GM12891 (cell line): ENCODE measurements at regions not wholly inside any gene's neighbourhood (a gene's known extent, or its start where the extent isn't known, plus 50 kb on each side); places are given as distances from the start of the nearest gene placed in this dataset.

Source experiments
- DNase-seq: peaks from one replicate; pipeline ENCODE4 v3.0.0; 2011; ENCODE audit warnings: low spot score; ENCODE audit not compliant: insufficient read length
- FAIRE-seq: peaks from 2 replicates; lab custom pipeline; 2011; peaks lifted over from hg19 to GRCh38; lab: Jason Lieb, UNC
- PAX5 ChIP-seq: IDR thresholded peaks from 2 replicates; pipeline ENCODE4 v1.6.1; 2011; ENCODE audit warnings: low read length, moderate library complexity, mild to moderate bottlenecking; ENCODE audit not compliant: insufficient read depth, severe bottlenecking
- POLR2A ChIP-seq: IDR thresholded peaks from 2 replicates; pipeline ENCODE4 v1.6.1; 2011; ENCODE audit warnings: low read depth, low read length, control low read depth
- POLR2AphosphoS5 ChIP-seq: IDR thresholded peaks from 2 replicates; pipeline ENCODE4 v1.6.1; 2011; ENCODE audit warnings: low read depth, low read length, control low read depth
- POU2F2 ChIP-seq: IDR thresholded peaks from 2 replicates; pipeline ENCODE4 v1.6.1; 2011; ENCODE audit warnings: low read depth, mild to moderate bottlenecking, control low read depth, low read length, moderate library complexity
- SPI1 ChIP-seq: IDR thresholded peaks from 2 replicates; pipeline ENCODE4 v1.6.1; 2011; ENCODE audit warnings: low read depth, low read length, control low read depth
- TAF1 ChIP-seq: IDR thresholded peaks from 2 replicates; pipeline ENCODE4 v1.6.1; 2011; ENCODE audit warnings: low read depth, low read length, control low read depth

GRCh38 chr2:65495251-65495877 is 63.0 kb upstream of the SPRED2 start:
- no peak for FAIRE-seq
- no peak for DNase-seq
- TF ChIP-seq PAX5 (no peak), POU2F2 (no peak), POLR2AphosphoS5 (no peak), TAF1 (no peak), POLR2A (no peak), SPI1 (no peak)

GRCh38 chr2:65494078-65494477 is 61.7 kb upstream of the SPRED2 start:
- FAIRE-seq (no peak), DNase-seq (no peak)

GRCh38 chr2:65491381-65491905 is 59.0 kb upstream of the SPRED2 start:
- no peak for DNase-seq
- TF ChIP-seq POLR2AphosphoS5 (no peak), PAX5 (no peak), SPI1 (no peak), POLR2A (no peak), POU2F2 (no peak), TAF1 (no peak)
- no peak for FAIRE-seq

More at GRCh38 chr2:65494078-65494477, 61.7 kb upstream of the SPRED2 start:
- TF ChIP-seq TAF1: no peak
- TF ChIP-seq POU2F2: no peak
- no peak for TF ChIP-seq PAX5
- TF ChIP-seq POLR2A: no peak
- TF ChIP-seq SPI1: no peak
- TF ChIP-seq POLR2AphosphoS5: no peak

GRCh38 chr2:65490222-65490621 is 57.8 kb upstream of the SPRED2 start:
- TF ChIP-seq TAF1 (no peak), PAX5 (no peak), POU2F2 (no peak), SPI1 (no peak), POLR2A (no peak), POLR2AphosphoS5 (no peak)
- FAIRE-seq (no peak), DNase-seq (no peak)

- FAIRE-seq (no peak), DNase-seq (no peak)
- TF ChIP-seq POLR2AphosphoS5: no peak
- TF ChIP-seq POLR2A: no peak
- no peak for TF ChIP-seq SPI1
- TF ChIP-seq POU2F2: no peak
- TF ChIP-seq PAX5: no peak
- TF ChIP-seq TAF1: no peak
These were observed 56.9 kb upstream of the SPRED2 start for GRCh38 chr2:65489269-65489668.

GRCh38 chr2:65488527-65488926 is 56.1 kb upstream of the SPRED2 start:
- FAIRE-seq (no peak), DNase-seq (no peak)
- TF ChIP-seq TAF1 (no peak), POLR2A (no peak)

GRCh38 chr2:65487404-65487803 is 55.0 kb upstream of the SPRED2 start:
- no peak for DNase-seq
- no peak for FAIRE-seq
- TF ChIP-seq SPI1: no peak

GRCh38 chr2:65486802-65487201 is 54.4 kb upstream of the SPRED2 start:
- no peak for DNase-seq
- FAIRE-seq: no peak
- no peak for TF ChIP-seq POLR2AphosphoS5
- no peak for TF ChIP-seq POLR2A
- no peak for TF ChIP-seq SPI1
- no peak for TF ChIP-seq TAF1
- no peak for TF ChIP-seq POU2F2
- TF ChIP-seq PAX5: no peak

GRCh38 chr2:65486282-65486681 is 53.9 kb upstream of the SPRED2 start:
- no peak for FAIRE-seq
- TF ChIP-seq SPI1: no peak
- no peak for TF ChIP-seq POU2F2
- no peak for TF ChIP-seq TAF1
- TF ChIP-seq POLR2AphosphoS5: no peak
- TF ChIP-seq PAX5: no peak
- no peak for DNase-seq

GRCh38 chr2:65485839-65486238 is 53.4 kb upstream of the SPRED2 start:
- no peak for TF ChIP-seq POLR2AphosphoS5
- TF ChIP-seq PAX5: no peak
- TF ChIP-seq POLR2A: no peak
- TF ChIP-seq SPI1: no peak
- TF ChIP-seq TAF1: no peak
- no peak for TF ChIP-seq POU2F2
- FAIRE-seq: no peak
- no peak for DNase-seq

- no peak for TF ChIP-seq SPI1
- TF ChIP-seq PAX5: no peak
- TF ChIP-seq POLR2AphosphoS5: no peak
- TF ChIP-seq TAF1: no peak
- TF ChIP-seq POLR2A: no peak
- TF ChIP-seq POU2F2: no peak
- DNase-seq: no peak
- no peak for FAIRE-seq
These were observed 51.4 kb upstream of the SPRED2 start for GRCh38 chr2:65483763-65484162.
